Endodermal cell (in vitro differentiated cells): ENCODE measurements at regions not wholly inside any gene's neighbourhood (a gene's known extent, or its start where the extent isn't known, plus 50 kb on each side); places are given as distances from the start of the nearest gene placed in this dataset.

Source experiments
- DNase-seq: peaks from one replicate; pipeline ENCODE4 v3.0.0-alpha.2; 2017
- H3K27ac ChIP-seq: 2 replicates; pipeline ENCODE4 v1.5.1; 2013; ENCODE audit warnings: mild to moderate bottlenecking, low read depth, low read length, moderate library complexity
- H3K27me3 ChIP-seq: 2 replicates; pipeline ENCODE4 v1.6.1; 2013; ENCODE audit warnings: mild to moderate bottlenecking, low read length, moderate library complexity; ENCODE audit not compliant: insufficient read depth, control insufficient read depth, poor library complexity, severe bottlenecking
- H3K36me3 ChIP-seq: 2 replicates; pipeline ENCODE4 v1.7.0; 2013; ENCODE audit warnings: mild to moderate bottlenecking, low read length, moderate library complexity; ENCODE audit not compliant: control insufficient read depth, insufficient read depth
- H3K4me1 ChIP-seq: one replicate; pipeline ENCODE4 v1.7.0; 2013; ENCODE audit warnings: low read length; ENCODE audit not compliant: control insufficient read depth, insufficient read depth
- H3K4me3 ChIP-seq: 2 replicates; pipeline ENCODE4 v1.5.1; 2013; ENCODE audit warnings: mild to moderate bottlenecking, low read length, moderate library complexity
- H3K9ac ChIP-seq: 2 replicates; pipeline ENCODE4 v1.6.1; 2013; ENCODE audit warnings: mild to moderate bottlenecking, low read length, moderate library complexity; ENCODE audit not compliant: poor library complexity, severe bottlenecking; ENCODE audit errors: extremely low read depth
- H3K9me3 ChIP-seq: 2 replicates; pipeline ENCODE4 v1.6.1; 2013; ENCODE audit warnings: mild to moderate bottlenecking, low read length, moderate library complexity; ENCODE audit not compliant: control insufficient read depth
- H3K27ac Mint-ChIP-seq: 2 replicates; pipeline ENCODE4 v1.8.0; 2020; ENCODE audit warnings: mixed read lengths
- H3K27me3 Mint-ChIP-seq: 2 replicates; pipeline ENCODE4 v1.8.0; 2021; ENCODE audit warnings: mild to moderate bottlenecking, mixed read lengths; ENCODE audit not compliant: insufficient read depth
- H3K36me3 Mint-ChIP-seq: 2 replicates; pipeline ENCODE4 v1.8.0; 2020; ENCODE audit warnings: low read depth, mixed read lengths
- H3K4me1 Mint-ChIP-seq: 2 replicates; pipeline ENCODE4 v1.8.0; 2020; ENCODE audit warnings: mixed read lengths
- H3K4me3 Mint-ChIP-seq: 2 replicates; pipeline ENCODE4 v1.8.0; 2020; ENCODE audit warnings: mild to moderate bottlenecking, moderate library complexity, mixed read lengths
- H3K9me3 Mint-ChIP-seq: 2 replicates; pipeline ENCODE4 v1.8.0; 2020; ENCODE audit warnings: mild to moderate bottlenecking, mixed read lengths
- CTCF ChIP-seq: fragments of 200-600 bp; sonication (generic); conservative IDR thresholded peaks from 2 replicates; pipeline ENCODE4 v1.5.0; 2021; ENCODE audit warnings: antibody characterized with exemption, mild to moderate bottlenecking
- WGBS, 2 experiments: methylation state at CpG; one replicate each; pipeline versions ENCODE4 v1.1.5 to v1.1.7; 2013; ENCODE audit warnings: missing lambda C conversion rate in 2 of 2, mixed read lengths in 1 of 2; ENCODE audit not compliant: insufficient coverage in 1 of 2, insufficient read length in 1 of 2; 5-methylcytosine and 5-hydroxymethylcytosine counted together

GRCh38 chr4:26238426-26238777, 82.4 kb upstream of the RBPJ start:
- H3K36me3 Mint-ChIP-seq = no peaks in the 10 kb centered on the region

GRCh38 chr4:26238778-26239679, 81.8 kb upstream of the RBPJ start:
- H3K4me3 ChIP-seq = peak overlapping the region; percentile 46
- no peak for TF ChIP-seq CTCF
- peak overlapping the region; percentile 89 for H3K27ac Mint-ChIP-seq
- 32 to 50% methylated on average over 12 of the region's 12 CpGs for WGBS, 2 experiments
- no peaks in the 10 kb centered on the region for H3K36me3 Mint-ChIP-seq
- H3K4me1 Mint-ChIP-seq = peaks cover 30% of the 10 kb centered on the region
- no peaks in the 10 kb centered on the region for H3K9me3 ChIP-seq
- H3K4me1 ChIP-seq = peaks cover 12% of the 10 kb centered on the region
- H3K27me3 ChIP-seq = no peaks in the 10 kb centered on the region
- peak overlapping the region; percentile 85 for H3K27ac ChIP-seq
- H3K9ac ChIP-seq = no peak overlapping the region
- no peaks in the 10 kb centered on the region for H3K27me3 Mint-ChIP-seq
- H3K36me3 ChIP-seq = no peaks in the 10 kb centered on the region
- peak overlapping the region; percentile 23 for H3K4me3 Mint-ChIP-seq
- DNase-seq = peak; percentile 65
- H3K9me3 Mint-ChIP-seq = no peaks in the 10 kb centered on the region

More at GRCh38 chr4:26238426-26238777, 82.4 kb upstream of the RBPJ start:
- no peaks in the 10 kb centered on the region for H3K9me3 ChIP-seq
- H3K36me3 ChIP-seq = no peaks in the 10 kb centered on the region
- H3K27me3 ChIP-seq = no peaks in the 10 kb centered on the region
- H3K4me1 ChIP-seq = peaks cover 12% of the 10 kb centered on the region
- Mint-ChIP-seq H3K4me3 (peak overlapping the region; percentile 23), H3K27me3 (no peaks in the 10 kb centered on the region), H3K4me1 (peaks cover 30% of the 10 kb centered on the region), H3K27ac (peak overlapping the region; percentile 89), H3K9me3 (no peaks in the 10 kb centered on the region)
- no peak overlapping the region for H3K9ac ChIP-seq
- no peak for TF ChIP-seq CTCF
- DNase-seq = no peak
- H3K4me3 ChIP-seq = peak overlapping the region; percentile 37
- H3K27ac ChIP-seq = peak overlapping the region; percentile 85
- 49 to 54% methylated on average over 4 of the region's 4 CpGs for whole genome bisulfite sequencing, 2 experiments

GRCh38 chr4:26239801-26240200, 81.0 kb upstream of the RBPJ start:
- H3K9ac ChIP-seq = no peak overlapping the region
- no peak for DNase-seq
- Mint-ChIP-seq H3K4me3 (no peak overlapping the region), H3K27me3 (no peaks in the 10 kb centered on the region), H3K36me3 (no peaks in the 10 kb centered on the region), H3K4me1 (peaks cover 30% of the 10 kb centered on the region), H3K27ac (no peak overlapping the region), H3K9me3 (no peaks in the 10 kb centered on the region)
- no peak overlapping the region for H3K4me3 ChIP-seq
- TF ChIP-seq CTCF = no peak
- H3K36me3 ChIP-seq = no peaks in the 10 kb centered on the region
- H3K4me1 ChIP-seq = peaks cover 12% of the 10 kb centered on the region
- H3K27me3 ChIP-seq = no peaks in the 10 kb centered on the region
- H3K9me3 ChIP-seq = no peaks in the 10 kb centered on the region
- 94 to 95% methylated on average over 4 of the region's 5 CpGs for WGBS, 2 experiments
- peak overlapping the region; percentile 85 for H3K27ac ChIP-seq
